Neural cell (in vitro differentiated cells): ENCODE measurements at regions not wholly inside any gene's neighbourhood (a gene's known extent, or its start where the extent isn't known, plus 50 kb on each side); places are given as distances from the start of the nearest gene placed in this dataset.

Experiments used
- H2AFZ ChIP-seq: fragments of 200-600, 300-800 bp; sonication (generic), shearing (Covaris generic); 2 replicates; pipeline ENCODE4 v1.6.0; 2014; ENCODE audit warnings: low read depth, mild to moderate bottlenecking, antibody characterized with exemption, low read length, moderate library complexity
- H3F3A ChIP-seq: fragments of 200-600 bp; shearing (Covaris generic); 2 replicates; pipeline ENCODE4 v1.6.1; 2016; ENCODE audit warnings: mild to moderate bottlenecking, moderate library complexity, mixed read lengths, antibody characterized with exemption, low read length; ENCODE audit not compliant: insufficient read depth, poor library complexity, severe bottlenecking
- H3K27ac ChIP-seq: fragments of 200-600, 300-800 bp; sonication (generic), shearing (Covaris generic); 2 replicates; pipeline ENCODE4 v1.5.1; 2014; ENCODE audit warnings: mild to moderate bottlenecking, low read length, moderate library complexity
- H3K27me3 ChIP-seq: fragments of 300-800, 200-600 bp; sonication (generic), shearing (Covaris generic); 2 replicates; pipeline ENCODE4 v1.6.0; 2014; ENCODE audit warnings: mild to moderate bottlenecking, low read depth, low read length, moderate library complexity; ENCODE audit not compliant: insufficient read depth
- H3K36me3 ChIP-seq: fragments of 300-800, 200-600 bp; sonication (generic), shearing (Covaris generic); 2 replicates; pipeline ENCODE4 v1.5.1; 2014; ENCODE audit warnings: mild to moderate bottlenecking, antibody characterized with exemption, low read length, moderate library complexity; ENCODE audit not compliant: insufficient read depth
- H3K4me2 ChIP-seq: fragments of 300-800, 200-600 bp; sonication (generic), shearing (Covaris generic); 2 replicates; pipeline ENCODE4 v1.6.0; 2014; ENCODE audit warnings: mild to moderate bottlenecking, low read length
- H3K4me3 ChIP-seq: fragments of 300-800, 200-600 bp; sonication (generic), shearing (Covaris generic); 2 replicates; pipeline ENCODE4 v1.5.1; 2014; ENCODE audit warnings: mild to moderate bottlenecking, low read length, moderate library complexity
- H3K79me2 ChIP-seq: fragments of 200-600 bp; shearing (Covaris generic); replicated peaks from 2 replicates; pipeline ENCODE4 v1.6.0; 2014; ENCODE audit warnings: mild to moderate bottlenecking, low read length, moderate library complexity; ENCODE audit not compliant: insufficient read depth
- H3K9ac ChIP-seq: fragments of 300-800, 200-600 bp; sonication (generic), shearing (Covaris generic); 2 replicates; pipeline ENCODE4 v1.6.1; 2016; ENCODE audit warnings: mild to moderate bottlenecking, low read length, mixed read lengths
- H3K9me2 ChIP-seq: fragments of 200-600 bp; shearing (Covaris generic); 2 replicates; pipeline ENCODE4 v1.6.1; 2016; ENCODE audit warnings: mild to moderate bottlenecking, low read length, mixed read lengths; ENCODE audit not compliant: insufficient read depth
- H3K9me3 ChIP-seq: fragments of 200-600, 300-800 bp; sonication (generic), shearing (Covaris generic); 2 replicates; pipeline ENCODE4 v1.6.1; 2016; ENCODE audit warnings: mild to moderate bottlenecking, mixed run types, low read length, moderate library complexity, mixed read lengths
- H4K20me1 ChIP-seq: fragments of 200-600 bp; shearing (Covaris generic); 2 replicates; pipeline ENCODE4 v1.6.1; 2016; ENCODE audit warnings: mild to moderate bottlenecking, mixed run types; ENCODE audit not compliant: insufficient read depth
- EP300 ChIP-seq: fragments of 450-650 bp; conservative IDR thresholded peaks from 2 replicates; pipeline ENCODE4 v1.6.1; 2014; ENCODE audit warnings: antibody characterized with exemption, mild to moderate bottlenecking, moderate library complexity; ENCODE audit not compliant: poor library complexity, severe bottlenecking
- EZH2 ChIP-seq: fragments of 200-600, 300-800 bp; shearing (Covaris generic), sonication (generic); IDR thresholded peaks from 2 replicates; pipeline ENCODE4 v1.6.1; 2014; ENCODE audit warnings: antibody characterized with exemption, low read length, borderline replicate concordance, mild to moderate bottlenecking; ENCODE audit not compliant: insufficient read depth, poor library complexity, severe bottlenecking
- MXI1 ChIP-seq: fragments of 450-650 bp; conservative IDR thresholded peaks from 2 replicates; pipeline ENCODE4 v1.6.1; 2014; ENCODE audit warnings: antibody characterized with exemption, mild to moderate bottlenecking; ENCODE audit not compliant: poor library complexity, severe bottlenecking
- POLR2AphosphoS5 ChIP-seq: IDR thresholded peaks from 2 replicates; pipeline ENCODE4 v1.6.1; 2012
- RAD21 ChIP-seq: fragments of 450-650 bp; conservative IDR thresholded peaks from 2 replicates; pipeline ENCODE4 v1.6.1; 2014; ENCODE audit warnings: antibody characterized with exemption, mild to moderate bottlenecking, moderate library complexity
- SMC3 ChIP-seq: fragments of 450-650 bp; conservative IDR thresholded peaks from 2 replicates; pipeline ENCODE4 v1.6.1; 2014; ENCODE audit warnings: antibody characterized with exemption, mild to moderate bottlenecking, moderate library complexity; ENCODE audit not compliant: poor library complexity
- TAF1 ChIP-seq: IDR thresholded peaks from 2 replicates; pipeline ENCODE4 v1.6.1; 2012; ENCODE audit warnings: low read depth
- TF ChIP-seq, protein P1 (sequence below): fragments of 450-650 bp; IDR thresholded peaks from 2 replicates; pipeline ENCODE4 v1.5.1; 2014; ENCODE audit warnings: antibody characterized with exemption, mild to moderate bottlenecking, moderate library complexity; ENCODE audit not compliant: poor library complexity, severe bottlenecking
- TF ChIP-seq, protein P2 (sequence below): IDR thresholded peaks from 2 replicates; pipeline ENCODE4 v1.6.1; 2012; ENCODE audit warnings: borderline replicate concordance

DNA sequence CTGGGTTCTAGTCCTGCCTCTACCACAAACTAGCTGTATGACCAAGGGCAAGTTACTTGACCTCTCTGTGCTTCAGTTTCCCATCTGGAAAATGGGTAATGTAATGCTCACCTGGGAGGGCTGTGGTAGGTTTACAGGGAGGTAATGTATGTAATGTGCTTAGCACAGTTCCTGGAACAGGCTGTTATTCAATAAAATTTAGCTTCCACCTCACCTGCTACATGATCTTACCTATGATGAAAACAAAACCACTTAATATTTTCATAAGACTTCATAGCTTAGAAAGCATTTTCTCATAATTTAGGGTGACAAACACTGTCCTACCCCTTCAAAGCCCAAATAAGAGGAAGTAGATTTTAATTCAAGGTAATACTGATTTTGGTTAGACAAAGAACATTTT lies 530.6 kb downstream of the FUT8 start:
- Histone ChIP-seq H3K4me3 (no peak overlapping the region), H3K4me2 (no peak overlapping the region), H4K20me1 (no peaks in the 10 kb centered on the region), H2AFZ (no peak overlapping the region), H3K9me2 (no peaks in the 10 kb centered on the region), H3K27me3 (no peaks in the 10 kb centered on the region), H3K36me3 (no peaks in the 10 kb centered on the region), H3K79me2 (no peaks in the 10 kb centered on the region), H3K27ac (no peak overlapping the region), H3K9ac (no peak overlapping the region), H3K9me3 (no peaks in the 10 kb centered on the region), H3F3A (no peaks in the 10 kb centered on the region)
- TF ChIP-seq RAD21 (no peak), EP300 (no peak), EZH2 (no peak)
- TF ChIP-seq, protein P1, sequence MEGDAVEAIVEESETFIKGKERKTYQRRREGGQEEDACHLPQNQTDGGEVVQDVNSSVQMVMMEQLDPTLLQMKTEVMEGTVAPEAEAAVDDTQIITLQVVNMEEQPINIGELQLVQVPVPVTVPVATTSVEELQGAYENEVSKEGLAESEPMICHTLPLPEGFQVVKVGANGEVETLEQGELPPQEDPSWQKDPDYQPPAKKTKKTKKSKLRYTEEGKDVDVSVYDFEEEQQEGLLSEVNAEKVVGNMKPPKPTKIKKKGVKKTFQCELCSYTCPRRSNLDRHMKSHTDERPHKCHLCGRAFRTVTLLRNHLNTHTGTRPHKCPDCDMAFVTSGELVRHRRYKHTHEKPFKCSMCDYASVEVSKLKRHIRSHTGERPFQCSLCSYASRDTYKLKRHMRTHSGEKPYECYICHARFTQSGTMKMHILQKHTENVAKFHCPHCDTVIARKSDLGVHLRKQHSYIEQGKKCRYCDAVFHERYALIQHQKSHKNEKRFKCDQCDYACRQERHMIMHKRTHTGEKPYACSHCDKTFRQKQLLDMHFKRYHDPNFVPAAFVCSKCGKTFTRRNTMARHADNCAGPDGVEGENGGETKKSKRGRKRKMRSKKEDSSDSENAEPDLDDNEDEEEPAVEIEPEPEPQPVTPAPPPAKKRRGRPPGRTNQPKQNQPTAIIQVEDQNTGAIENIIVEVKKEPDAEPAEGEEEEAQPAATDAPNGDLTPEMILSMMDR = no peak

DNA sequence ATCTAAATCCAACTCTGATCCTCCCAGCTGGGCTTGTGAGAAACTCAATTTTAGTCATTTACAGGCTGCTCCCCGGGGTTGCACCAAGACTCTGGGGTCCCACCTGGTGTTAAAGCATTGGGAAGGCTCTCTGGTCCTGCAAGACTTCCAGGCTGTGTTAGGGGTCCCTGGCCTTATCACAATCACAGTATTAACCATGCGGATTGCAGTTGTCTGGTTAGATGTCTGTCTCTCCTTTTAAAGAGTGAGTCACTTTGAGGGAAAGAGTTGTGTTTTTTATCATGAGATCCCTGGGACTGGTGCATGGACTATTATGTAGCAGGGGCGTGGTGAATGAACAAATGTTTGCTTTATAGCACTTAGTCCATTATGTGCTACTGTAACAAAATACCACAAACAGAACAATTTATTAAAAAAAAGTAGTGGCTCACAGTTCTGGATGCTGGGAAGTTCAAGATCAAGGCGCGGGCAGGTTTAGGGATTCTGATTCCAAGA lies 531.4 kb downstream of the FUT8 start:
- Histone ChIP-seq H4K20me1 (no peaks in the 10 kb centered on the region), H3K27me3 (no peaks in the 10 kb centered on the region), H3K27ac (no peak overlapping the region), H3K9me3 (no peaks in the 10 kb centered on the region), H3K4me2 (no peak overlapping the region), H3K36me3 (no peaks in the 10 kb centered on the region), H3K9me2 (no peaks in the 10 kb centered on the region), H3F3A (no peaks in the 10 kb centered on the region), H3K4me3 (no peak overlapping the region), H2AFZ (no peak overlapping the region), H3K9ac (no peak overlapping the region), H3K79me2 (no peaks in the 10 kb centered on the region)
- TF ChIP-seq MXI1 (no peak), TAF1 (no peak), EZH2 (no peak), RAD21 (no peak)

DNA sequence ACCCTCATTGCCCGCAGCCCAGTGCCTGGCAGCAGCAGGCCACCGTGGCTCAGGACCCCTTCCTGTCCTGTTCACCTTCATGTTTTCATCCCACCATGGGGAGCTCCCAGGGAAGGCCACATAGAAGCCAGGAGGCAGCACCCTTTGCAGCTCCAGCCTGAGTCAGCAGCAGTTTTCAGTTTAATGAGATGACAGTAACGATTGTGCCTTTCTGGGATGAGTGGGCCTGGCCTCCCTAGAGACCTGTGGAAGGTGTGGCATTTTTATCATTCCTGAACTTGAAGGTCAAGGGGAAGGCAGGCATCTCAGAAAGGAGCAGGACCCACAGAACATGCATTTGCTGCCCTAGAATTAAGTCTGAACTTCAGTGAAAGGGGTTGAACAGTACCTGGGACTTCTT lies 532.8 kb downstream of the FUT8 start:
- TF ChIP-seq, protein P2, sequence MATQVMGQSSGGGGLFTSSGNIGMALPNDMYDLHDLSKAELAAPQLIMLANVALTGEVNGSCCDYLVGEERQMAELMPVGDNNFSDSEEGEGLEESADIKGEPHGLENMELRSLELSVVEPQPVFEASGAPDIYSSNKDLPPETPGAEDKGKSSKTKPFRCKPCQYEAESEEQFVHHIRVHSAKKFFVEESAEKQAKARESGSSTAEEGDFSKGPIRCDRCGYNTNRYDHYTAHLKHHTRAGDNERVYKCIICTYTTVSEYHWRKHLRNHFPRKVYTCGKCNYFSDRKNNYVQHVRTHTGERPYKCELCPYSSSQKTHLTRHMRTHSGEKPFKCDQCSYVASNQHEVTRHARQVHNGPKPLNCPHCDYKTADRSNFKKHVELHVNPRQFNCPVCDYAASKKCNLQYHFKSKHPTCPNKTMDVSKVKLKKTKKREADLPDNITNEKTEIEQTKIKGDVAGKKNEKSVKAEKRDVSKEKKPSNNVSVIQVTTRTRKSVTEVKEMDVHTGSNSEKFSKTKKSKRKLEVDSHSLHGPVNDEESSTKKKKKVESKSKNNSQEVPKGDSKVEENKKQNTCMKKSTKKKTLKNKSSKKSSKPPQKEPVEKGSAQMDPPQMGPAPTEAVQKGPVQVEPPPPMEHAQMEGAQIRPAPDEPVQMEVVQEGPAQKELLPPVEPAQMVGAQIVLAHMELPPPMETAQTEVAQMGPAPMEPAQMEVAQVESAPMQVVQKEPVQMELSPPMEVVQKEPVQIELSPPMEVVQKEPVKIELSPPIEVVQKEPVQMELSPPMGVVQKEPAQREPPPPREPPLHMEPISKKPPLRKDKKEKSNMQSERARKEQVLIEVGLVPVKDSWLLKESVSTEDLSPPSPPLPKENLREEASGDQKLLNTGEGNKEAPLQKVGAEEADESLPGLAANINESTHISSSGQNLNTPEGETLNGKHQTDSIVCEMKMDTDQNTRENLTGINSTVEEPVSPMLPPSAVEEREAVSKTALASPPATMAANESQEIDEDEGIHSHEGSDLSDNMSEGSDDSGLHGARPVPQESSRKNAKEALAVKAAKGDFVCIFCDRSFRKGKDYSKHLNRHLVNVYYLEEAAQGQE = no peak
- TF ChIP-seq POLR2AphosphoS5 (no peak), MXI1 (no peak), TAF1 (no peak), RAD21 (no peak), EP300 (no peak), EZH2 (no peak), SMC3 (no peak)
- TF ChIP-seq, protein P1 = no peak
- Histone ChIP-seq H4K20me1 (no peaks in the 10 kb centered on the region), H3K36me3 (no peaks in the 10 kb centered on the region), H3K27me3 (no peaks in the 10 kb centered on the region), H3K9me3 (no peaks in the 10 kb centered on the region), H3K4me3 (no peak overlapping the region), H3K9ac (no peak overlapping the region), H3K4me2 (no peak overlapping the region), H3F3A (no peaks in the 10 kb centered on the region), H3K79me2 (no peaks in the 10 kb centered on the region), H3K9me2 (no peaks in the 10 kb centered on the region), H2AFZ (no peak overlapping the region), H3K27ac (no peak overlapping the region)
